ENCODE measurements at regions not wholly inside any gene's neighbourhood (a gene's known extent, or its start where the extent isn't known, plus 50 kb on each side); places are given as distances from the start of the nearest gene placed in this dataset.
"Not testable (repeated sequence)": the region's sequence is repeated elsewhere in the genome, so short reads cannot be mapped to it uniquely, and the experiment has no call there.

DNA sequence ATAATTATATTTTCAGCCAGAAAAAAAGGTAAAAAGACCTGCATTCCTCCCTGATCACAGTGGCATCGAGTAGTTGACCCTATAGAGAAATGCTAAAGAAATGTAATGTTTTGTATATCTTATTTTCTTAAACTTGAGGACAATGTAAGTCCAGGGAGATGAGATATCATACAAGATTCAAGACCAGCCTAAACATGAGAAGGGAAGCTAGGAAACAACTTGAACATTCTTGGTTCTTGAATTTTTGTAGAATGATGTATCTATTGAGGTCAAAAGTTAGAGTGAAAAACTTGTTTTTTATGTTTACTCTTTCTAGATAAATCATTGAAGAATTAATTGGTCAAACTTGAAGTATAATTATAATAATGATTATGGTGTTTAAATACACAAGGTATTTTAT is 497.7 kb upstream of the TBL1XR1 start:
- CTCF ChIA-PET = no interaction called here
- no peak overlapping the region for H3K4me3 ChIP-seq (ENCODE audit: low read depth, low read length)
- POLR2A ChIA-PET = no interaction called here
- TF ChIP-seq, protein P1, sequence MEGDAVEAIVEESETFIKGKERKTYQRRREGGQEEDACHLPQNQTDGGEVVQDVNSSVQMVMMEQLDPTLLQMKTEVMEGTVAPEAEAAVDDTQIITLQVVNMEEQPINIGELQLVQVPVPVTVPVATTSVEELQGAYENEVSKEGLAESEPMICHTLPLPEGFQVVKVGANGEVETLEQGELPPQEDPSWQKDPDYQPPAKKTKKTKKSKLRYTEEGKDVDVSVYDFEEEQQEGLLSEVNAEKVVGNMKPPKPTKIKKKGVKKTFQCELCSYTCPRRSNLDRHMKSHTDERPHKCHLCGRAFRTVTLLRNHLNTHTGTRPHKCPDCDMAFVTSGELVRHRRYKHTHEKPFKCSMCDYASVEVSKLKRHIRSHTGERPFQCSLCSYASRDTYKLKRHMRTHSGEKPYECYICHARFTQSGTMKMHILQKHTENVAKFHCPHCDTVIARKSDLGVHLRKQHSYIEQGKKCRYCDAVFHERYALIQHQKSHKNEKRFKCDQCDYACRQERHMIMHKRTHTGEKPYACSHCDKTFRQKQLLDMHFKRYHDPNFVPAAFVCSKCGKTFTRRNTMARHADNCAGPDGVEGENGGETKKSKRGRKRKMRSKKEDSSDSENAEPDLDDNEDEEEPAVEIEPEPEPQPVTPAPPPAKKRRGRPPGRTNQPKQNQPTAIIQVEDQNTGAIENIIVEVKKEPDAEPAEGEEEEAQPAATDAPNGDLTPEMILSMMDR (IDR thresholded peaks at IDR 0.05; ENCODE audit: insufficient read depth, low read length, missing control alignments) = no peak
- DNase-seq (ENCODE audit: low read depth, low spot score) = no peak

DNA sequence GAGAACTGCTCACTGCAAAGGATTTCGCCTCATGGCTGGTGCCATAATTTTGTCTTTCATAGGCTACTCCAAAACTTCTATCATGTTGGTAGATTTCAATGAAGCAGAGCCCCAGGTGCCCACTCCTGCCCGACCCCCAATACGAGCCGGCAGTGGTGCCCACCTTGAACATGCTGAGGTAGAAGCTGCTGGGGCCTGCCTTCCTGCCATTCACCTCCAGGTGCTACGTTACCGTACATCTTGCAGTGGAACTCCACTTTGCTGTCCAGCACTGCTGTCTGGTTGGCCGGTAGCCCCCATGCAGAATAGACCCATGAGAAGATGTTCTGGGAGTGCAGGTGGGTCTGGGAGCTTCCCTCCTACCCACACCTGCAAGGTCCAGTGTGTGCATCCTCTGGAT is 502.8 kb upstream of the TBL1XR1 start:
- POLR2A ChIA-PET = no interaction called here
- no peak overlapping the region for H3K4me3 ChIP-seq (ENCODE audit: low read depth, low read length)
- TF ChIP-seq, protein P1 (IDR thresholded peaks at IDR 0.05; ENCODE audit: insufficient read depth, low read length, missing control alignments) = no peak
- CTCF ChIA-PET = interaction anchor here (0.6 kb wide), 1 partner anchor 21 kb away, joined by 3 read pairs; no protein-coding TSS in a partner anchor
- no peak for DNase-seq (ENCODE audit: low read depth, low spot score)

DNA sequence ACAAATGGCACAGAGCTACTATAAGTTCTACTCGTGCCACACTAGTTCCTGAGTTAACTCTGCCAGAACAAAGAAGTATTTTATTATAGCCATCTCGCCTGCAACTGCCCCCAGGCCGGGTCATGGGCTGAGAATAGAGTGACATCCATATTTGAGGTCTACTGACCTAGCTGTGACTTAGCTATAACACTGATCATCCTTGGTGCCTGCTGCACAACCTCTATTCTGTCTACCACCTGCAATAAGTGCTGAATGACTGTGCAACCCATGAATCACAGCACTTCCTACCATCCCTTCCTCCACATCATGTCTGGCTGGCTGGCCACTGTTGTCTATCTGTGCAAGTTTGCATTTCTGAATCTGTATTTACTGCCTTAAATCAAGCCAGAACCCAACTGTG is 506.5 kb upstream of the TBL1XR1 start:
- TF ChIP-seq, protein P1 (IDR thresholded peaks at IDR 0.05; ENCODE audit: insufficient read depth, low read length, missing control alignments) = no peak
- CTCF ChIA-PET = no interaction called here
- no peak for DNase-seq (ENCODE audit: low read depth, low spot score)
- POLR2A ChIA-PET = no interaction called here
- H3K4me3 ChIP-seq (ENCODE audit: low read depth, low read length) = no peak overlapping the region

DNA sequence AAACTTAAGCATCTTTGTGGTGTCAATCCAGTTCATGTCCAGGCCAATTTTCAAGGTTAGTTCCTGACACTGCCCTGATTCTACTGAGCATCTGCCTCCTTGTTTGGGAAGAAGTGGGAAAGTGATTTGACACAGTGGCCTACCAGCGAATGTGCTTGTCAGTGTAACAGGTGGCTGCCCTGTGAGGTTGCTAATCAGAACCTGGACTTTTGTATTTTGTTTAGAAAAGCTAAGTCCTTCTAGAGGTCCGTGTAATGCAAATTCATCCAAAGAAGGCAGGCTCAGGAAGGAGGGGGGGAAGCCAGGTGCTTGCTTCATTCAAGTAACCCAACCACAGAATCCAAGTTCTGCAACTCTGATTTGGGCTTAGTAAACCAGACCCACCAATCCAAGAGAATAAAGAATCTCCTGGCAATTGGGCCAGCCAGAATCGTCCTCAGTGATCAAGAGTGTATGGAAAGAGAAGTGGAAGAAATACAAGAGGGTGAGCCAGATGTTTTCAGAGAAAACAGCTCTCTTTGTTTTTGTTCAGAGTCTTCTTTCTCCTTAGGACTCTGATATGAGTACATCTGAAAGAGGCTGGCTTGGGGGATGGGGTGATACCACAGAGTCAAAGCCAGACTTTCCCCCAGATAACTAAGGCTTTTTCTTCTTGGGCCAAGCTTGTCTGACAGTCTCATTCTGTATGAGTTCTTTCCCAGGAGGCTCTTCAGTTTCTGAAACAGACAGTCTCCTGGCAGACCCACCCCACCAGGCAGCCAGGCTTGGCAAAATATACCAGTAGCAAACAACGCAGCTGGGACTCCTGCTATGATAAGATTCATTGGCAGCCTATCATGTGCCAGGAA is 508.9 kb upstream of the TBL1XR1 start:
- POLR2A ChIA-PET = no interaction called here
- H3K4me3 ChIP-seq (ENCODE audit: low read depth, low read length) = no peak overlapping the region
- DNase-seq (ENCODE audit: low read depth, low spot score) = no peak
- TF ChIP-seq, protein P1 (IDR thresholded peaks at IDR 0.05; ENCODE audit: insufficient read depth, low read length, missing control alignments) = no peak
- CTCF ChIA-PET = no interaction called here

DNA sequence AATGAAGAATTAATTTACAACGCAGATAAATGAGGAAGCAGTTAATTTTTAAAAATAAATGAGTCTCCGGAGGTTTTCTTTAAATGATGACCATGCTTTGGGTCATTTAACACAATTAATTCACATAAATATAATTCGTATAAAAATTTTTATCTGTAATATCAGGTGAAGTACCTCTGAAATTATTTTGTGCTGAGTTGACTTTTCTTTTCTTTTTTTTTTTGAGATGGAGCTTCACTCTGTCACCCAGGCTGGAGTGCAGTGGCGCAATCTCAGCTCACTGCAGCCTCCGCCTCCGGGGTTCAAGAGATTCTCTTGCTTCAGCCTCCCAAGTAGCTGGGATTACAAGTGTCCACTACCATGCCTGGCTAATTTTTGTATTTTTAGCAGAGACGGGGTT is 512.2 kb upstream of the TBL1XR1 start:
- CTCF ChIA-PET; H3K4me3 ChIP-seq (ENCODE audit: low read depth, low read length); DNase-seq (ENCODE audit: low read depth, low spot score); POLR2A ChIA-PET: not testable (repeated sequence)

DNA sequence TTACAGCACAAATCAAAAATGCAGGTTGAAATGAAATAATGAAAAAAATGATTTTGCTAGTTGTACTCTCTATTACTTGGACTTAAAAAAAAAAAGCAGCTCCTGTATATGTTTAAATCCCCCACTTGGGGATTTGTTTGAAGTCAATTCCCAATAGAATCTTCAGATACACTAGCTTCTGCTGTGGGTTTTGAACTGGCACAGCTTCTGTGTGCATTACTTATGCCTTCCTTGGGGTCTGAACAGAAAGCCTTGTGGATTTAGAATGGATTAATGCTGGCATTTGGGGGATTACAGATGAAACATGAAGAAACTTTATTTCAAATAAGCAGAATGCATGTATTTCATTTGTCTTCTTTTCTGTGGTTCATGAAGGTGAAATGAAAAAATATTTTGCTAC is 513.2 kb upstream of the TBL1XR1 start:
- CTCF ChIA-PET = no interaction called here
- DNase-seq (ENCODE audit: low read depth, low spot score) = no peak
- TF ChIP-seq, protein P1 (IDR thresholded peaks at IDR 0.05; ENCODE audit: insufficient read depth, low read length, missing control alignments) = no peak
- H3K4me3 ChIP-seq (ENCODE audit: low read depth, low read length) = no peak overlapping the region
- POLR2A ChIA-PET = no interaction called here

DNA sequence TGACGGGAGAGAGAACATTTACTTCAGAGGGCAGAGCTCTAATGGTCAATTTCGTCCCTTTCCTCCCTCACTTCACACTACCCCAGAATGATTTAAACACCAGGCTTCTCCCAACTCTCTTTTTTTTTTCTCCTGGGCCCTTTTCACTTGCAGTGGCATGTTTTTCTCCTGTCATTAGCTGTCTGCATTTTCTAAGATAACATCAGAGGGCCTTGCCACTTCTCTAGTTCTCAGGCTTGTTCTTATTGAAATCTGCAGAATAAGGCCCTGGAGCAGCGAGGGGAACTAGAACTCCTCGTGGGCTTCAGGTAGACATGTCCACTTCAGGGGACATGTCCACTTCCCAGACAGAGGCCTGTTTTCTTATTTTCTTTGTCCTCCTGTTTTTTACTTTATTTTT is 514.4 kb upstream of the TBL1XR1 start:
- TF ChIP-seq, protein P1 (IDR thresholded peaks at IDR 0.05; ENCODE audit: insufficient read depth, low read length, missing control alignments) = no peak
- ChIA-PET CTCF (interaction anchor here (1.0 kb wide), 1 partner anchor 11 kb away, joined by 3 read pairs; no protein-coding TSS in a partner anchor), POLR2A (no interaction called here)
- H3K4me3 ChIP-seq (ENCODE audit: low read depth, low read length) = no peak overlapping the region
- no peak for DNase-seq (ENCODE audit: low read depth, low spot score)

All from AG04449 (cell line).